MM.1S (cell line): ENCODE measurements at regions not wholly inside any gene's neighbourhood (a gene's known extent, or its start where the extent isn't known, plus 50 kb on each side); places are given as distances from the start of the nearest gene placed in this dataset.

Experiments used
- EZH2 ChIP-seq: fragments of 300-600 bp; sonication (generic); optimal IDR thresholded peaks from 2 replicates; pipeline ENCODE3; 2017; ENCODE audit warnings: low read depth, mild to moderate bottlenecking, antibody characterized with exemption, low read length, mixed read lengths
- TF ChIP-seq, protein P1 (sequence below): fragments of 300-600 bp; sonication (generic); IDR thresholded peaks from 2 replicates; pipeline ENCODE4 v1.5.1; 2016; ENCODE audit warnings: antibody characterized with exemption, low read length, mixed read lengths

DNA sequence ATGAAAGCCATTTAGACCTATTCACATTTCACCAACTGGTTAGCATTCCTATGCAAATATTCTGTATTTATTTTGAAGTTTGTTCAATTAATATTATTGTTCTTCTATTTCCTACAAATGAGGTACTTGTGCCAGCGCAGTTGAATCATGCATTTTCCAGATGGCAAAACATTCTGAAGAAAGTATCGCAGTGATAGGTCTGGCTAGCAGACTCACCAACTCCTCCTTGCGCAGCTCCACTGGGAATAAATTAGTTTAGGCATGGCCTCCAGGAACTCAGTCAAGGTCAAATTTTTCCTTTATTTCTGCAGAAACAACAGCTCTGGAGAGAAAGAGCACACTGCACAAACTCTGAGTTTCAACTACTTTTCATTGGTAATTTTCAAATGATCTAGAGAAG, 437.7 kb downstream of the COL12A1 start:
- TF ChIP-seq, protein P1, sequence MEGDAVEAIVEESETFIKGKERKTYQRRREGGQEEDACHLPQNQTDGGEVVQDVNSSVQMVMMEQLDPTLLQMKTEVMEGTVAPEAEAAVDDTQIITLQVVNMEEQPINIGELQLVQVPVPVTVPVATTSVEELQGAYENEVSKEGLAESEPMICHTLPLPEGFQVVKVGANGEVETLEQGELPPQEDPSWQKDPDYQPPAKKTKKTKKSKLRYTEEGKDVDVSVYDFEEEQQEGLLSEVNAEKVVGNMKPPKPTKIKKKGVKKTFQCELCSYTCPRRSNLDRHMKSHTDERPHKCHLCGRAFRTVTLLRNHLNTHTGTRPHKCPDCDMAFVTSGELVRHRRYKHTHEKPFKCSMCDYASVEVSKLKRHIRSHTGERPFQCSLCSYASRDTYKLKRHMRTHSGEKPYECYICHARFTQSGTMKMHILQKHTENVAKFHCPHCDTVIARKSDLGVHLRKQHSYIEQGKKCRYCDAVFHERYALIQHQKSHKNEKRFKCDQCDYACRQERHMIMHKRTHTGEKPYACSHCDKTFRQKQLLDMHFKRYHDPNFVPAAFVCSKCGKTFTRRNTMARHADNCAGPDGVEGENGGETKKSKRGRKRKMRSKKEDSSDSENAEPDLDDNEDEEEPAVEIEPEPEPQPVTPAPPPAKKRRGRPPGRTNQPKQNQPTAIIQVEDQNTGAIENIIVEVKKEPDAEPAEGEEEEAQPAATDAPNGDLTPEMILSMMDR, result no peak
- no peak for TF ChIP-seq EZH2
